GOT3 (cell line): ENCODE measurements at regions not wholly inside any gene's neighbourhood (a gene's known extent, or its start where the extent isn't known, plus 50 kb on each side); places are given as distances from the start of the nearest gene placed in this dataset.
"Not testable (repeated sequence)": the region's sequence is repeated elsewhere in the genome, so short reads cannot be mapped to it uniquely, and the experiment has no call there.

Experiments used
- DNase-seq: peaks from one replicate; lab custom pipeline; 2025; ENCODE audit warnings: mixed read lengths; lab: John Stamatoyannopoulos, UW

DNA sequence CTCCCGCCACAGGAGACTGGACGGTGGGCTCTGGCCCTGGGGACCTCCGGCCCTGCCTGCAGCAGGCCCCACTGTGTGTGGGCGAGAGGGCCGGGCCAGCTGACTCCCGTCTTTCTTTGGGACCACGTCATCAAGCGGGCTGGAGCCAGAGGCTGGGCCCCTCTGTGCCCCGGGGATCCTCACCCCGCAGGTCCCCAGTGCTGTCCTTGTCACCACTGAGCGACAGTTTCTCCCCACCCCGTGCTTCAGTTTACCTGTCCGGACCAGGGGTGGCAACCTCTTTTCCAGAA is 181.9 kb upstream of the ZNF469 start:
- no peak for DNase-seq

GRCh38 chr16:88201611-88202010 is 181.1 kb upstream of the ZNF469 start:
- not testable (repeated sequence) for DNase-seq

GRCh38 chr16:88202207-88202745 is 180.5 kb upstream of the ZNF469 start:
- DNase-seq: no peak

GRCh38 chr16:88202856-88203681 is 179.7 kb upstream of the ZNF469 start:
- DNase-seq: not testable (repeated sequence)

- DNase-seq: not testable (repeated sequence)
Measured at GRCh38 chr16:88204131-88205110, 178.3 kb upstream of the ZNF469 start.

- DNase-seq: not testable (repeated sequence)
Measured at GRCh38 chr16:88205482-88205881, 177.3 kb upstream of the ZNF469 start.

- not testable (repeated sequence) for DNase-seq
Measured at GRCh38 chr16:88206006-88206405, 176.8 kb upstream of the ZNF469 start.

- not testable (repeated sequence) for DNase-seq
Measured at GRCh38 chr16:88206516-88206915, 176.2 kb upstream of the ZNF469 start.

DNA sequence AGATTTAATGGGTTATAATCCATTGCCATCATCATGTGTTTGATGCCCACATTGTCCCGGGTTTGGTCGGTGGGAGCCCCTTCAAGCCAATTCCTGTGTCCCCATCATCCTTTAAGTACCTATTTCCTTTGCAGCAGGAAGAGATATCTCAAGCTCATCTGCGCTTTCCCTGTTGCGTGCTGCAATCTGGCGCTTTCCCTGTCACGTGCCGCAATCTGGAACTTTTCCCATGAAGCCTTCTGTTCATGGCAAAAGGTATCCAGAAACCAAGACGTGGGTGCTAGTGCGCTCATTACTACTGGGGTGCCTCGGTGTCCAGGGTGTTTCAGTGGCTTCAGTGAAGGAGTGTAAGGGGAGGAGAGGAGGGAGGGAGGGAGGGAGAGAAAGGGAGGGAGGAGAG is 174.6 kb upstream of the ZNF469 start:
- no peak for DNase-seq

DNA sequence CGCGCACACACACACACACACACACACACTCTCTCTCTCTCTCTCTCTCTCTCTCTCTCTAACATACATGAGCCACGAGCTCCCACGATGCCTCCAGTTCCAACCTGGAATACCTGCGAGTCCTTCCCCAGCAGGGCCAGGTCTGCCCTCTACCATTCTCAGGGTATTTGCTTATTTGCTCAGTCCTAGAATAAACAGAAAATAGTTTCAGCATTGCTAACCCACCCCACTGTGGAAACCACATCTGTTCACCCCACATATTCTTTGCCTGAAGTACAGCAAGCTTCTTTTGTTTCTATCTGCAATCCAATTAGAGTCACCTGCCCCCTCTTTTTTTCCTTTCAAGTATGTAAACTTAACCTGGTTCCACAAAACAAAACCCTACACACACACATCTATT is 174.0 kb upstream of the ZNF469 start:
- not testable (repeated sequence) for DNase-seq

- DNase-seq: not testable (repeated sequence)
Measured at GRCh38 chr16:88209579-88209978, 173.2 kb upstream of the ZNF469 start.

- DNase-seq: not testable (repeated sequence)
Measured at GRCh38 chr16:88213937-88214336, 168.8 kb upstream of the ZNF469 start.

DNA sequence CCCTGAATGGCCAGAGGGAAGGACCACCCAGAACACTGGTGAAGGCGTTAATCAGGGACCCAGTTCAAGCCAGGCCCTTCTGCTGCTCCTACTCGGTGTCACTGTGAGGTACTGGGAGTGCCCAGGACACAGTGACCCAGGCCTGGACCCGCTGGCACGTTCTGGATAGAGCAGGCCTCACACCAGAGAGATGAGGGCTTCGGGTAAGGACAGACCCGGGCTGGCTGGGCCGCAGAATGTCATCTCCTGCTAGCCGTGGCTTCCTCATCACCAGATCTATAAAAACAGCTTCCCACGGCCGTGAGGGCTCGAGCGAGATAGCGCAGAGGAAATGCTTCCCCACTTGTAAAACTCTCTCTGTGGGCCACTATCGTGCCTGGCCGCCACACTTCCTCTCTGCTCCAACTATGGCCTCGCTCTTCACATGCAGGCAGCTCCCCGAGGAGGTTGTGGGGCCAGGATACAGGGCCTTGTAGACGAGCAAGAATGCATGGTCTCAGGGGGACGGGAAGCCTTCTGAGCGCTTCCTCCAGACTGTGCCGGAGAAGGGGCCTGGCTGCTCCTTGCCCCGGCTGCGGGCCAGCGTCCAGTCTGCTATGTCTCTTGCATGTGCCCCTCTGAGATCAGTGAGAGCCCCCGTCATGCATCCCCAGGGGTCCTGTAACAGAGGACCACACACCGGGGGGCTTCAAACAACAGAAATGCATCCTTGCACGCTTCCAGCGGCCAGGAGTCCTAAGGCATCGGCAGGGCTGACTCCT is 161.6 kb upstream of the ZNF469 start:
- not testable (repeated sequence) for DNase-seq

GRCh38 chr16:88223696-88224095 is 159.1 kb upstream of the ZNF469 start:
- DNase-seq: not testable (repeated sequence)

- not testable (repeated sequence) for DNase-seq
Measured at GRCh38 chr16:88224131-88224898, 158.4 kb upstream of the ZNF469 start.

GRCh38 chr16:88225640-88226230 is 157.0 kb upstream of the ZNF469 start:
- not testable (repeated sequence) for DNase-seq

GRCh38 chr16:88226302-88226701 is 156.5 kb upstream of the ZNF469 start:
- DNase-seq: not testable (repeated sequence)

DNA sequence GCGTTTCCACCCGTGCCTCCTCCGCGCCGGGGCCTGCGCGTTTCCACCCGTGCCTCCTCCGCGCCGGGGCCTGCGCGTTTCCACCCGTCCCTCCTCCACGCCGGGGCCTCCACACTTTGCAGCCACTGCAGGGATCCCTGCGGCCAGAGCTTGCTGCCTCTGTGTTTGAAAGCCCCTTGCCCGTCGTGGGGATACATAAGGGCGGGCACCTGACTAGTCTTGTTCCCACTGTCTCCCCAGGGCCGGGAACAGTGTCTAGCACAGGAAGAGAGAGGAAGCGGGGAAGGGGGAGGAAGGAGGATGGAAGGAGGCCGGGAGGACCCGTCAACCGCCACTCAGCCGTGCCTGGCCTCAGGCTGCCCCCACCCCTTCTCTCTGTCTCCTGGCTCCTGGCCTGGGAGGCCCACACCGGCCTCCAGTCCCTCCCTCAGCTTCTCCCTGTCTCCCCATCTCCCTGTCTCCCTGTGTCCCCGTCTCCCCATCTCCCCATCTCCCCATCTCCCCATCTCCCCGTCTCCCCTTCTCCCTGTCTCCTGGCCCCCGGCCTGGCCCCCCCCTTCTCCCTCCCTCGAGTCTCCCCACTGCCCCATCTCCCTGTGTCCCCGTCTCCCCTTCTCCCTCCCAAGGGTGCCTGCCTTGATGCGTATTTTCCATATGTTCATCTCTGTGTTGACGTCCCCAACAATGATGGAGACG is 155.6 kb upstream of the ZNF469 start:
- DNase-seq: not testable (repeated sequence)

- not testable (repeated sequence) for DNase-seq
Measured at GRCh38 chr16:88227722-88228482, 154.9 kb upstream of the ZNF469 start.
